SH-SY5Y (cell line): ENCODE measurements at regions not wholly inside any gene's neighbourhood (a gene's known extent, or its start where the extent isn't known, plus 50 kb on each side); places are given as distances from the start of the nearest gene placed in this dataset.

Source experiments
- GATA2 ChIP-seq: IDR thresholded peaks from 2 replicates; pipeline ENCODE4 v1.6.1; 2011; ENCODE audit warnings: mild to moderate bottlenecking, low read depth, low read length
- GATA3 ChIP-seq: IDR thresholded peaks from 2 replicates; pipeline ENCODE4 v1.6.1; 2011; ENCODE audit warnings: low read depth, mild to moderate bottlenecking, low read length, moderate library complexity

DNA sequence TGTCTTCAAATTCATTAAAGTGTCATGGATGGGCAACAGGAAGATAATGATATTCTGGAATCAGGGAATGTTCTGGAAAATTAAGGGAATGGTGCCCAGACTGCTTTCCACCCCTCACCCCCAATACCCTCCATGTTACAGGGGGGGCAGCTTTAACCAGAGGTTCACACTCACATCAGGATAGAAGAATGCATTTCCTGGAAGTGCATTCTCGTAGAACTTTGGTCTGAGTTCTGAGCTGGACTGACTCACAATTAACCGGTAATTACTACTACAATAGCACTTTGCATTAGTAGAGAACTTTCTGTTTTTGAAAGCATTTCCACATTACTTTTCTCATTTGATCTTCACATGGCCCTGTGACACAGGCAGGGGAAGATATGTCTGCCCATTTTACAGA is 52.5 kb upstream of the SHISA3 start:
- TF ChIP-seq GATA2 (no peak), GATA3 (no peak)
